ENCODE measurements at regions not wholly inside any gene's neighbourhood (a gene's known extent, or its start where the extent isn't known, plus 50 kb on each side); places are given as distances from the start of the nearest gene placed in this dataset.

DNA sequence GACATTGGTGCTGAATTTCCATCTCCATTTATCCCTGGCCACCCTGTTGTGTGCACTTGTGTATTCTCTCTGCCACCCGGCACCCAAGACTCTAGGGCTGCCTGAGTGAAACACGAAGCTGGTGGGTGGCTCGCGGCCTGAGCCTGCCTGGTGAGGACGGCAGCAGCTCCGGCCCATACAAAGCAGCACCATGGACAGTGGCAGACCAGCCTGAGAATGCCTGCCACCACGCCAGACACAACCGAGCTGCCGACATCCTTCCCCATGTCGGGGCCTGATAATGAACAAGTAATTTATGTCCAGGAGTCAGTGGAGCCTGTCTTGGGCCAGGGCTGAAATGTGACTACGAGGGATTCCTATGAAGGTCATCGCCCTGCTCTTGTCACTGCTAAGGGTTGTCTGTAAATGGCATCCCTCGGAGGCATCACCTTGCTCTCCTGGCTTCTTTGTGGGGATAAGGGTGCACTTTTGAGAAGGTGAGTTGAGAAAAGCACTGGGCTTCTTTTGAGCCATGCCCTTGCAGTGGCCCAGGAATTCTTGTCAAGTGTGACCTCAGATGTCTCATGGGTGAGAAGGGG, 175.7 kb downstream of the MELK start (continued):
- TF ChIP-seq ZNF18 (CRISPR knock-in tag; IDR thresholded peaks at IDR 0.05; ENCODE audit: insufficient replicate concordance) (no peak), STAG1 (CRISPR knock-in tag; IDR thresholded peaks at IDR 0.05) (no peak), ZSCAN22 (CRISPR knock-in tag; IDR thresholded peaks at IDR 0.05) (no peak), NFYC (CRISPR knock-in tag; IDR thresholded peaks at IDR 0.05) (no peak), TRIM24 (CRISPR knock-in tag; IDR thresholded peaks at IDR 0.05) (no peak), MLXIP (CRISPR knock-in tag; IDR thresholded peaks at IDR 0.05; ENCODE audit: borderline replicate concordance) (no peak), ZNF160 (CRISPR knock-in tag; IDR thresholded peaks at IDR 0.05) (peak; percentile 87), ZNF207 (IDR thresholded peaks at IDR 0.05; ENCODE audit: borderline replicate concordance) (no peak), CENPT (CRISPR knock-in tag; IDR thresholded peaks at IDR 0.05; ENCODE audit: low read depth) (no peak), NCOR1 (IDR thresholded peaks at IDR 0.05; ENCODE audit: borderline replicate concordance, low read length) (no peak), ZNF775 (CRISPR knock-in tag; IDR thresholded peaks at IDR 0.05; ENCODE audit: borderline replicate concordance) (no peak), KLF12 (CRISPR knock-in tag; IDR thresholded peaks at IDR 0.05; ENCODE audit: borderline replicate concordance) (no peak), SMARCC2 (IDR thresholded peaks at IDR 0.05) (no peak), RAD51 (IDR thresholded peaks at IDR 0.05; ENCODE audit: borderline replicate concordance) (no peak), FOSL2 (CRISPR knock-in tag; IDR thresholded peaks at IDR 0.05) (no peak), ZNF329 (CRISPR knock-in tag; IDR thresholded peaks at IDR 0.05; ENCODE audit: low read depth) (no peak)
- TF ChIP-seq, protein P1, sequence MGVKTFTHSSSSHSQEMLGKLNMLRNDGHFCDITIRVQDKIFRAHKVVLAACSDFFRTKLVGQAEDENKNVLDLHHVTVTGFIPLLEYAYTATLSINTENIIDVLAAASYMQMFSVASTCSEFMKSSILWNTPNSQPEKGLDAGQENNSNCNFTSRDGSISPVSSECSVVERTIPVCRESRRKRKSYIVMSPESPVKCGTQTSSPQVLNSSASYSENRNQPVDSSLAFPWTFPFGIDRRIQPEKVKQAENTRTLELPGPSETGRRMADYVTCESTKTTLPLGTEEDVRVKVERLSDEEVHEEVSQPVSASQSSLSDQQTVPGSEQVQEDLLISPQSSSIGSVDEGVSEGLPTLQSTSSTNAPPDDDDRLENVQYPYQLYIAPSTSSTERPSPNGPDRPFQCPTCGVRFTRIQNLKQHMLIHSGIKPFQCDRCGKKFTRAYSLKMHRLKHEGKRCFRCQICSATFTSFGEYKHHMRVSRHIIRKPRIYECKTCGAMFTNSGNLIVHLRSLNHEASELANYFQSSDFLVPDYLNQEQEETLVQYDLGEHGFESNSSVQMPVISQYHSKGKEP (CRISPR knock-in tag; IDR thresholded peaks at IDR 0.05), result 0 out of 2 replicates have a peak, but pooled peaks have one; percentile 63
- TF ChIP-seq, protein P2, sequence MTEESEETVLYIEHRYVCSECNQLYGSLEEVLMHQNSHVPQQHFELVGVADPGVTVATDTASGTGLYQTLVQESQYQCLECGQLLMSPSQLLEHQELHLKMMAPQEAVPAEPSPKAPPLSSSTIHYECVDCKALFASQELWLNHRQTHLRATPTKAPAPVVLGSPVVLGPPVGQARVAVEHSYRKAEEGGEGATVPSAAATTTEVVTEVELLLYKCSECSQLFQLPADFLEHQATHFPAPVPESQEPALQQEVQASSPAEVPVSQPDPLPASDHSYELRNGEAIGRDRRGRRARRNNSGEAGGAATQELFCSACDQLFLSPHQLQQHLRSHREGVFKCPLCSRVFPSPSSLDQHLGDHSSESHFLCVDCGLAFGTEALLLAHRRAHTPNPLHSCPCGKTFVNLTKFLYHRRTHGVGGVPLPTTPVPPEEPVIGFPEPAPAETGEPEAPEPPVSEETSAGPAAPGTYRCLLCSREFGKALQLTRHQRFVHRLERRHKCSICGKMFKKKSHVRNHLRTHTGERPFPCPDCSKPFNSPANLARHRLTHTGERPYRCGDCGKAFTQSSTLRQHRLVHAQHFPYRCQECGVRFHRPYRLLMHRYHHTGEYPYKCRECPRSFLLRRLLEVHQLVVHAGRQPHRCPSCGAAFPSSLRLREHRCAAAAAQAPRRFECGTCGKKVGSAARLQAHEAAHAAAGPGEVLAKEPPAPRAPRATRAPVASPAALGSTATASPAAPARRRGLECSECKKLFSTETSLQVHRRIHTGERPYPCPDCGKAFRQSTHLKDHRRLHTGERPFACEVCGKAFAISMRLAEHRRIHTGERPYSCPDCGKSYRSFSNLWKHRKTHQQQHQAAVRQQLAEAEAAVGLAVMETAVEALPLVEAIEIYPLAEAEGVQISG (CRISPR knock-in tag; IDR thresholded peaks at IDR 0.05), result peak; percentile 65; the same call in 1 of the 2 replicates
- TF ChIP-seq, protein P3, sequence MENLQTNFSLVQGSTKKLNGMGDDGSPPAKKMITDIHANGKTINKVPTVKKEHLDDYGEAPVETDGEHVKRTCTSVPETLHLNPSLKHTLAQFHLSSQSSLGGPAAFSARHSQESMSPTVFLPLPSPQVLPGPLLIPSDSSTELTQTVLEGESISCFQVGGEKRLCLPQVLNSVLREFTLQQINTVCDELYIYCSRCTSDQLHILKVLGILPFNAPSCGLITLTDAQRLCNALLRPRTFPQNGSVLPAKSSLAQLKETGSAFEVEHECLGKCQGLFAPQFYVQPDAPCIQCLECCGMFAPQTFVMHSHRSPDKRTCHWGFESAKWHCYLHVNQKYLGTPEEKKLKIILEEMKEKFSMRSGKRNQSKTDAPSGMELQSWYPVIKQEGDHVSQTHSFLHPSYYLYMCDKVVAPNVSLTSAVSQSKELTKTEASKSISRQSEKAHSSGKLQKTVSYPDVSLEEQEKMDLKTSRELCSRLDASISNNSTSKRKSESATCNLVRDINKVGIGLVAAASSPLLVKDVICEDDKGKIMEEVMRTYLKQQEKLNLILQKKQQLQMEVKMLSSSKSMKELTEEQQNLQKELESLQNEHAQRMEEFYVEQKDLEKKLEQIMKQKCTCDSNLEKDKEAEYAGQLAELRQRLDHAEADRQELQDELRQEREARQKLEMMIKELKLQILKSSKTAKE (CRISPR knock-in tag; IDR thresholded peaks at IDR 0.05; ENCODE audit: borderline replicate concordance), result no peak
